OCI-LY7 (cell line): ENCODE measurements at regions not wholly inside any gene's neighbourhood (a gene's known extent, or its start where the extent isn't known, plus 50 kb on each side); places are given as distances from the start of the nearest gene placed in this dataset.

Experiments
- CTCF ChIP-seq: fragments of 200-600 bp; sonication (generic); conservative IDR thresholded peaks from 2 replicates; pipeline ENCODE4 v1.5.1; 2014; ENCODE audit warnings: mild to moderate bottlenecking, antibody characterized with exemption, low read length, moderate library complexity, mixed read lengths
- EZH2phosphoT487 ChIP-seq: fragments of 200-600 bp; sonication (generic); IDR thresholded peaks from 2 replicates; pipeline ENCODE4 v1.6.1; 2018; ENCODE audit warnings: low read depth, borderline replicate concordance, mild to moderate bottlenecking, mixed run types, antibody characterized with exemption, low read length, moderate library complexity, mixed read lengths

GRCh38 chr11:28964811-28965210 is 856.6 kb downstream of the METTL15 start:
- no peak for TF ChIP-seq CTCF
- no peak for TF ChIP-seq EZH2phosphoT487
